Adipocyte (in vitro differentiated cells): ENCODE measurements at regions not wholly inside any gene's neighbourhood (a gene's known extent, or its start where the extent isn't known, plus 50 kb on each side); places are given as distances from the start of the nearest gene placed in this dataset.

ENCODE experiments used
- DNase-seq: peaks from one replicate; pipeline ENCODE4 v3.0.0-alpha.2; 2015; ENCODE audit warnings: low read depth
- H3K27me3 ChIP-seq: replicated peaks from 2 replicates; pipeline ENCODE4 v1.7.0; 2013; ENCODE audit warnings: mild to moderate bottlenecking, low read length, moderate library complexity; ENCODE audit not compliant: control insufficient read depth, insufficient read depth
- H3K36me3 ChIP-seq: 2 replicates; pipeline ENCODE4 v1.7.0; 2013; ENCODE audit warnings: low read length, mild to moderate bottlenecking, moderate library complexity; ENCODE audit not compliant: control insufficient read depth, insufficient read depth, severe bottlenecking
- H3K4me1 ChIP-seq: 2 replicates; pipeline ENCODE4 v1.7.0; 2013; ENCODE audit warnings: mild to moderate bottlenecking, low read length, moderate library complexity; ENCODE audit not compliant: control insufficient read depth, insufficient read depth
- H3K4me3 ChIP-seq: 2 replicates; pipeline ENCODE4 v1.7.0; 2013; ENCODE audit warnings: mild to moderate bottlenecking, low read length, moderate library complexity
- H3K9ac ChIP-seq: 2 replicates; pipeline ENCODE4 v1.7.0; 2013; ENCODE audit warnings: mild to moderate bottlenecking, low read length, moderate library complexity
- H3K9me3 ChIP-seq: 2 replicates; pipeline ENCODE4 v1.7.0; 2013; ENCODE audit warnings: mild to moderate bottlenecking, low read length, moderate library complexity; ENCODE audit not compliant: control insufficient read depth

DNA sequence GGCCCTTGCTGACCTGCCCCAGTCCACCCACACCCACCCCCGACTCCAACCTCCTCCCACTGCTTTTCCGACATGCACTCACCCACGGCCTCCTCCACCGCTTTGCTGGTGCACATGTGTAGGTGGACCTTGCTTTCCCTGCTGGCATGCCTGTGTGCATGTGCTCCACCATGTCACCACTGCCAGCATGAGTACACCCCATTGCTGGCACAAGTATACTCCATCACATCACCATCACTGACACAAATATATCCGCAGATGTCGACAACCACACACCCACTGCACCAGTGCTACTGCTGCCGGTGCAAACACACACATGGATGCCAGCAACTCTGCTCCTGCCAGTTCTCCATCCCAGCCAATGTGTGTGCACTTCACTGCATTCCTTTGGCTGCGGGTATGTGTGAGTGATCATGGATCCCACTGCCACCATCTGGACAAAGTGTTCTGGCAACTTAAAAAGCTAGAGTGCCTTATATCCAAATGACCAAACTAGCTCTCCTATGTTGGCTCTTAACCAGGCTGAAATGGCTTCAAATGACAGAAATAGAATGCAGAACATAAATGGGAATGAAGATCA, 1072.3 kb downstream of the RAPGEF2 start:
- DNase-seq = no peak
- Histone ChIP-seq H3K9ac (no peak overlapping the region), H3K36me3 (no peaks in the 10 kb centered on the region), H3K27me3 (no peaks in the 10 kb centered on the region), H3K4me3 (no peak overlapping the region), H3K9me3 (peaks cover 6% of the 10 kb centered on the region), H3K4me1 (peaks cover 6% of the 10 kb centered on the region)

DNA sequence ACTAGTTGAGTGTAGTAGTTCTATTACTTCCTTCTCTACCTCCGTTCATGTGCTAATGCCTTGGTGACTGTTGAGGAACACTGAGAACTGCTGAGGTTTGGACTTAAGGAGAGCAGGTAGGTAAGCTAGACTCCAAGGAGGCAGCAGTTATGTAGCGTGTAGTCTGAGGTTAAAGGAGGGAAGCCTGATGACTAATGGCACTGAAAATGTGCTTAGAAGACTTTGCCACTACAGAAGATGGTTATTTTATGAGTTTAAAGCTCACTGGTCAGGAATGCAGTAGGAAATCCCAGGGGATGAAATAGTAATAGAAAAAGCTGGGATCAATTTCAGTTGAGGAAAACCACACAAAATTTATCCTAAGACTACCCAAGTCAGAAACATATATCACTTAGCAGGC, 1077.3 kb downstream of the RAPGEF2 start:
- Histone ChIP-seq H3K4me3 (no peak overlapping the region), H3K27me3 (no peaks in the 10 kb centered on the region), H3K4me1 (peaks cover 6% of the 10 kb centered on the region), H3K9me3 (no peaks in the 10 kb centered on the region), H3K9ac (no peak overlapping the region), H3K36me3 (no peaks in the 10 kb centered on the region)
- DNase-seq = peak; percentile 3

DNA sequence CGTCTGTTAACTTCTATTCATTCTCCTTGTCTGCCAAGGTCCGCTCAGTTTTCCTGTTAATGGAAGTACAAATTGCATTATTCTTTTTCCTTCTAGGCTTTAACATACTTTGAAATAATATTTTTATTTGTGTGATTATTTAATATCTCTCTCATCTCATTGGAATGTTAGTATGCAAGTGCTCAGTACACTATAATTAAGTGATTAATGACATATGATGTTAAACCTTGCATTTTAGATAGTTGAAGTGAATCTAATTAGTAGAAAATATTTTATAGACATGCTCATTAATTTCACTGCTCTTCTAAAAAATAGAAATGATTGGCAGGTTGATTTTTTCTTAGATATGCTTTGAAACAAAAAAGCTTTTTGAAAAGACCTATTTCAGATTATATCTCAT, 1079.8 kb downstream of the RAPGEF2 start:
- Histone ChIP-seq H3K27me3 (no peaks in the 10 kb centered on the region), H3K4me3 (no peak overlapping the region), H3K4me1 (peaks cover 6% of the 10 kb centered on the region), H3K9me3 (no peaks in the 10 kb centered on the region), H3K9ac (no peak overlapping the region), H3K36me3 (no peaks in the 10 kb centered on the region)
- DNase-seq = no peak

DNA sequence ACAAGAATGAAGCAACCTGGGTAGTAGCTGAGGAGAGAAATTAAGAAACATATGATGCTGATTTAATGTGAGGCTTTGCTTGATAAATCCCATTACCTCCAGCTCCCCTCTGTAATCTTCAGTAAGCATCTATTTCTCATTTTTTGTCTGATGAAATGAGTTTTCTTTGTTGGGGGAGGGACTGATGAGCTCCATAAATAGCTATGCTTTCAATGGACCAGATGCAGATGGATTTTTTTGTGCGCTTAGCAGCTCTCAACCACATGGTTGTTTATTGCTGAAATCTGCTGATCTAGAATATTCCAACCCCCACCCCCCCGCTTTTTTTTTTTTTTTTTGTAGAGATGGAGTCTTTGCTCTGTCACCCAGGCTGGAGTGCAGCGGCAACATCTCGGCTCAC, 1082.0 kb downstream of the RAPGEF2 start:
- Histone ChIP-seq H3K4me1 (no peaks in the 10 kb centered on the region), H3K36me3 (no peaks in the 10 kb centered on the region), H3K9ac (no peak overlapping the region), H3K9me3 (no peaks in the 10 kb centered on the region), H3K27me3 (no peaks in the 10 kb centered on the region), H3K4me3 (no peak overlapping the region)
- no peak for DNase-seq

DNA sequence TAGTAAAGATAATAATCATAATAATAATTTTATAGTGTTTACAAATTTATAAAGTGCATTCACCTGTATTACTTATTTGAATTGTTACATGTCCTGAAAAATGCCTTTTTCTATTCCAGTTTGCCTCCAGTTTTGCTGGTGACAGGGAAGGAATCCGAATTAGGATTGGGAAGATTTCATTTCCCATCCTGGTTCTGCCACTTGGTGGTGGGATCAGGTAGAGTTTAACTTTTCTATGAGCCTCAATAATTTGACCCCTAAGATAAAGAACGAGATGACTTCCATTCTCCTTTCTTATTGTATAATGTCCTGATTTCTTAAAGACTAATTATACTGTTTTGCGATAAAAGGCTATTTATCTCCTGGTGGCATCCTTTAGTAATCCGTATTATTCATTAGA, 1090.9 kb downstream of the RAPGEF2 start:
- no peak overlapping the region for H3K9ac ChIP-seq
- H3K9me3 ChIP-seq = no peaks in the 10 kb centered on the region
- DNase-seq = no peak
- H3K27me3 ChIP-seq = no peaks in the 10 kb centered on the region
- no peak overlapping the region for H3K4me3 ChIP-seq
- no peaks in the 10 kb centered on the region for H3K36me3 ChIP-seq
- no peaks in the 10 kb centered on the region for H3K4me1 ChIP-seq

DNA sequence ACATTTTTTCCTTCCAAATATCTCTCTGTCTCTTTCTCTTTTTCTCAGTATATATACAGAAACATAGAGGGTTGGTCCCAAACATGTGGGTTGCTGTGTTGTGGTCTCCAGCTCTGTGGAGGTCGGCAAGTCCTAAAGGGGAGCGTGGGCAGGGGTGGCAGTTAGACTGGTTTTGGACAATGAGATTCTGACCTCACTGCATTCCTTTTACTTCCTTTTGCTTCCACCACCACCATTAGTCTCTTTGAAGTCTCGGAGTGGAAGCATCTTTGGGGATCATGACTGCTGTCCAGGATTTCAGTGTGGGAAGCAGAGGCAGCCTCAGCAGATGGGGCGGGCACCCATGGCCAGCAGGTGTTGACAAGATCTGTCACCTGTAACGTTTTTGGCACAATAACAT, 1091.8 kb downstream of the RAPGEF2 start:
- no peaks in the 10 kb centered on the region for H3K27me3 ChIP-seq
- H3K9ac ChIP-seq = no peak overlapping the region
- peaks cover 3% of the 10 kb centered on the region for H3K9me3 ChIP-seq
- no peaks in the 10 kb centered on the region for H3K36me3 ChIP-seq
- H3K4me1 ChIP-seq = no peaks in the 10 kb centered on the region
- no peak for DNase-seq
- H3K4me3 ChIP-seq = no peak overlapping the region

DNA sequence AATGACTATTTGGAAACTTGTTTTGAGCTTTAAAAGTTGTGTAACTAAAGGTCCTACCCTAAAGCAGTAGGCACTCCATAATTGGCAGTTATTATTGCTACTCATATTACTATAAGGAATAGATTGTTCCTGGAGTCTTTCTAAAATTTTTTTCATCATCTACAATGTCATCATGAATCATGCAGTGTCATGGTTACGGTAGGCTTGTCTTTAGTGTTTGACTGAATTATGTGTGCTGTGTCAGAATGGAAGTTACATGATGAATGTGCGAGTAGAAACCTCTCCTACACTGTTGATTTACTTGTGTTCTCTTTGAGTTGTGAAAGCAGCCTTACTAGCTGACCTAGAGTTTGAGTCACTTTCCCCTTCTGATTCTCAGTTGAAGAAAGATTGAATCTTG, 1099.9 kb downstream of the RAPGEF2 start:
- Histone ChIP-seq H3K9me3 (peaks cover 12% of the 10 kb centered on the region), H3K36me3 (no peaks in the 10 kb centered on the region), H3K4me1 (no peaks in the 10 kb centered on the region), H3K9ac (no peak overlapping the region), H3K4me3 (no peak overlapping the region), H3K27me3 (no peaks in the 10 kb centered on the region)
- no peak for DNase-seq

DNA sequence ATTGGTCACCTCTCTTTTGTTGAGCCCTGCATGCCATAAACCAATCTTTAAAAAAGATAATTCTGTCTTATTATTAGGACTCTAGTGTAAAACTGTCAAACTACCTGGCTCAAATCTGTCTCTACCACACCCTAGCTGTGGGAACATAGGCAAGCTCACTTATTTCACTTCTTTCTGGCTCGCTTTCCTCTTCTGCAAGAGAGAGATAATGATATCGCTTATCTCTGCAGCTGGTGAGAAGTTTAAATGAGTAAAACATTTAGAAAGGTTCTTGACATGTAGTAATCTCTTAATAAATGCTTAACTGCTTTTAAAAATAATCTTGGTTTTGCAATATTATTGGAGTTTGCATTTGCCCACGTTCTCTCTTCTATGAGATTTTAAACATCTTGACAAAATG, 1109.2 kb downstream of the RAPGEF2 start:
- H3K9me3 ChIP-seq = peaks cover 6% of the 10 kb centered on the region
- DNase-seq = no peak
- no peak overlapping the region for H3K9ac ChIP-seq
- H3K36me3 ChIP-seq = no peaks in the 10 kb centered on the region
- no peak overlapping the region for H3K4me3 ChIP-seq
- no peaks in the 10 kb centered on the region for H3K27me3 ChIP-seq
- H3K4me1 ChIP-seq = no peaks in the 10 kb centered on the region

DNA sequence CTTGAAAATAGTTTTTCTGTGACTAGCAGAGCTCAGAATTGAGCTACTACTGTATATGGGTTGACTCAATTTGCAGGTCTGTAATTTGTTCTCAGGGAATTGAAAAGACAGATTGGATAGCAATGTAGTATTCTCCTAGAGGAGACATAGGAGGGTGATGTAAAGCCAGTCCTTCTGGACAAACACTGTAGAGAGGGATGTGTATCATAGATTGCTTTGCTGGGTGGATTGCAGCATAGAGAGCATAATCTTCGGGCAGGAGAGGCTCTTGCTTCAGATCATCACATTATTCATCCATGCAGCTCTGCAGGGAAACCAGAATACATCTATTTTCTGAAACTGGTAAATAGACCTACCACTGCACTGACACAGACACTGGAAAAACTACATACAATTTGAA, 1110.5 kb downstream of the RAPGEF2 start:
- no peaks in the 10 kb centered on the region for H3K27me3 ChIP-seq
- no peaks in the 10 kb centered on the region for H3K4me1 ChIP-seq
- no peak for DNase-seq
- no peak overlapping the region for H3K4me3 ChIP-seq
- H3K36me3 ChIP-seq = no peaks in the 10 kb centered on the region
- no peak overlapping the region for H3K9ac ChIP-seq
- H3K9me3 ChIP-seq = peaks cover 6% of the 10 kb centered on the region

DNA sequence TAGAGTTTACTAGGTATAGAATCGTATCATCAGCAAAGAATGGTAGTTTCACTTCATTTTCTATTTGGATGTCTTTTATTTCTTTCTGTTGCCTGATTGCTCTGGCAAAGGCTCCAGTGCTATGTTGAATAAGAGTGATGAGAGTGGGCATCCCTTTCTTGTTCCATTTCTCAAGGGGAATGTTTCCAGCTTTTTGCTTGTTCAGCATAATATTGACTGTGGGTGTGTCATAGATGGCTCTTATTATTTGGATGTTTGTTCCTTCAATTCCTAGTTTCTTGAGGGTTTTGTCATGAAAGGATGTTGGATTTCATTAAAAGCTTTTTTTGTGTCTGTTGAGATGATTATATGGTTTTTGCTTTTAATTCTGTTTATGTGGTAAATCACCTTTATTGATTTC, 1114.5 kb downstream of the RAPGEF2 start:
- Histone ChIP-seq H3K27me3 (no peaks in the 10 kb centered on the region), H3K9ac (no peak overlapping the region), H3K9me3 (peaks cover 13% of the 10 kb centered on the region), H3K36me3 (no peaks in the 10 kb centered on the region), H3K4me3 (no peak overlapping the region), H3K4me1 (no peaks in the 10 kb centered on the region)
- DNase-seq = no peak

DNA sequence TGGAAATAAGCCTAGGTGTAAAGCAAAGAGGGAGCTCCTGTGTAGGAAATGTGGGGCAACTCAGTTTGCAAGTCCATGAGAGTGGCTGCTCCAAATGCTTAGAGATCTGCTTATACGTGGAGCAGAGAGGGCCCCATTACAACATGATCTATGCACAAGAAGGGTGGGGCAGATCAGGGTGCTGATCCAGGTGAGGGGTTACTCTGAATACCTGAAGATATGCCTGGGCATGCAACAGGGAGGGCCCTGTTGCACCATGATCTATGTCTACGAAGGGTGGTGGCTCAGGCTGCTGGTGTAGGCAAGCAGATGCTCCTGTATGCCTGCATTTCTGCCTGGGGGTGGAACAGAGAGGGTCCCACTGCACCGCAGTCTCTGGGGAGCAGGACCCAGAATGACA, 1121.2 kb downstream of the RAPGEF2 start:
- H3K9ac ChIP-seq = no peak overlapping the region
- no peaks in the 10 kb centered on the region for H3K27me3 ChIP-seq
- H3K36me3 ChIP-seq = no peaks in the 10 kb centered on the region
- peaks cover 6% of the 10 kb centered on the region for H3K9me3 ChIP-seq
- no peaks in the 10 kb centered on the region for H3K4me1 ChIP-seq
- no peak overlapping the region for H3K4me3 ChIP-seq
- no peak for DNase-seq

DNA sequence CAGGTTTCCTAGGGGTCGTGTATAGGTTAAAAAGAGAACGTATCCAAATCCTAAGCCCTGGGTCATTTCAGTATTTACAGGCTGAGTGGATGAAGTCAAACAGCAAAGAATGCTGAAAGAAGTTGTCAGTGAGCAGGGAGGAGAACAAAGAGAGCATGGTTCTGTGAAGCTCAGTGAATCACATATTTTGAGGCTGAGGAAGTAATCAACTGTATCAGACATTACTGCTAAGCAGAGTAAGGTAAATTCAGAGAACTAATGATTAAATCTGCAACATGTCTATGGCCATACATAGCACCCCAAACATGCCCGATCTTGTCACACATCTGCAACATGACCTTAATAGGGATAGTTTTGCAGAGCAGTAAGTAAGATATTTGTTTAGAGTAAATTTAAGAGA, 1130.3 kb downstream of the RAPGEF2 start:
- H3K4me1 ChIP-seq = no peaks in the 10 kb centered on the region
- no peak overlapping the region for H3K9ac ChIP-seq
- H3K9me3 ChIP-seq = no peaks in the 10 kb centered on the region
- no peak overlapping the region for H3K4me3 ChIP-seq
- DNase-seq = no peak
- no peaks in the 10 kb centered on the region for H3K27me3 ChIP-seq
- no peaks in the 10 kb centered on the region for H3K36me3 ChIP-seq
